AG09309 (cell line): ENCODE measurements at regions not wholly inside any gene's neighbourhood (a gene's known extent, or its start where the extent isn't known, plus 50 kb on each side); places are given as distances from the start of the nearest gene placed in this dataset.
"Not testable (repeated sequence)": the region's sequence is repeated elsewhere in the genome, so short reads cannot be mapped to it uniquely, and the experiment has no call there.

ENCODE experiments used
- DNase-seq: peaks from one replicate; pipeline ENCODE4 v3.0.0-alpha.2; 2010; ENCODE audit warnings: low read depth
- H3K4me3 ChIP-seq: 2 replicates; pipeline ENCODE4 v1.5.1; 2011; ENCODE audit warnings: mild to moderate bottlenecking, low read depth, low read length, moderate library complexity; ENCODE audit not compliant: control insufficient read depth
- CTCF ChIP-seq: IDR thresholded peaks from 2 replicates; pipeline ENCODE4 v1.5.1; 2011; ENCODE audit warnings: mild to moderate bottlenecking, low read depth, low read length, inconsistent platforms; ENCODE audit not compliant: insufficient read depth, control insufficient read depth; ENCODE audit errors: missing control alignments

DNA sequence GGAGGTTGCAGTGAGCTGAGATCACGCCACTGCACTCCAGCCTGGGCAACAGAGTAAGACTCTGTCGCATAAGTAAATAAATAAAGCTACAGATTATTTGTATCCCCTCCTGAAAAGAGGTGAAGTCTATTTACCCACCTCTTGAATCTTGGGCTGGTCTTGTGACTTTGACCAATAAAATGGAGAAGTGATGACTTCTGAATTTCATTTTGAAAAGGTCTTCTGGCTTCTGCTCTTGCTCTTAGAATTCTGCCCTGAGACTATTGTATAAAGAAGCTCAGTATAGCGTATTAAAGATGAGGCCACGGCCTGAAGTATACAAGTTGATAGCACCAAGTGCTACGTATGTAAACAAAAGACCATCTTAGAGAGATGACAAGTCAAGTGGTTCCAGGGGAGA lies 88.3 kb upstream of the AMN1 start:
- no peak for DNase-seq
- no peak for TF ChIP-seq CTCF

GRCh38 chr12:31815096-31815495 lies 86.3 kb upstream of the AMN1 start:
- no peak overlapping the region for H3K4me3 ChIP-seq
- no peak for DNase-seq
- TF ChIP-seq CTCF: no peak

More for the DNA sequence above, 88.3 kb upstream of the AMN1 start:
- no peak overlapping the region for H3K4me3 ChIP-seq

- TF ChIP-seq CTCF: peak; percentile 24
- H3K4me3 ChIP-seq: no peak overlapping the region
- no peak for DNase-seq
Measured at GRCh38 chr12:31813305-31813704, 84.5 kb upstream of the AMN1 start.

- no peak for TF ChIP-seq CTCF
- H3K4me3 ChIP-seq: no peak overlapping the region
- DNase-seq: no peak
Measured at GRCh38 chr12:31807773-31808097, 78.9 kb upstream of the AMN1 start.

DNA sequence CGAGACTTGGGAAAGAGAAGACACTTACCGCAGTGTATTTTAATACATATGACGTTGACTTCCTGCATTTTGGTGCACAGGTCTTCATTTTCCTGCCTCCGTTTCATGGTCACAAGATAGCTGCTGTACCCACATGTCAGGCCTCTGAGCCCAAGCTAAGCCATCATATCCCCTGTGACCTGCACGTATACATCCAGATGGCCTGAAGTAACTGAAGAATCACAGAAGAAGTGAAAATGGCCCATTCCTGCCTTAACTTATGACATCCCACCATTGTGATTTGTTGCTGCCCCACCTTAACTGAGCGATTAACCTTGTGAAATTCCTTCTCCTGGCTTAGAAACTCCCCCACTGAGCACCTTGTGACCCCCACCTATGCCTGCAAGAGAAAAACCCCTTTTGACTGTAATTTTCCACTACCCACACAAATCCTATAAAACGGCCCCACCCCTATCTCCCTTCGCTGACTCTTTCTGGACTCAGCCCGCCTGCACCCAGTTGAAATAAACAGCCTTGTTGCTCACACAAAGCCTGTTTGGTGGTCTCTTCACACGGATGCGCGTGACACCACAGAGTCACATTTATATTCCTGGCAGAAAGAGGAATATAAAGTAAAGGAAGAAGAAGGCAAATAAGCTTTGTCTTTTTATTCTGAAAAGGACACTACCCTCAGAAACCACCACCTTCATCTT lies 78.4 kb upstream of the AMN1 start:
- H3K4me3 ChIP-seq, DNase-seq: not testable (repeated sequence)

DNA sequence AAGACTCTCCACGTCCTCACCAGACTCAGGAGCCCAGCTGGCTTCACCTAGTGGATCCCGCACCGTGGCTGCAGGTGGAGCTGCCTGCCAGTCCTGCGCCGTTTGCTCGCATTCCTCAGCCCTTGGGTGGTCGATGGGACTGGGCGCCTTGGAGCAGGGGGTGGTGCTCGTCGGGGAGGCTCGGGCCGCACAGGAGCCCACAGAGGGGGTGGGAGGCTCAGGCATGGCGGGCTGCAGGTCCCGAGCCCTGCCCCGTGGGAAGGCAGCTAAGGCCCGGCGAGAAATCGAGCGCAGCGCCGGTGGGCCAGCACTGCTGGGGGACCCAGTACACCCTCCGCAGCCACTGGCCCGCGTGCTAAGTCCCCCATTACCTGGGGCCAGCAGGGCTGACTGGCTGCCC lies 76.9 kb upstream of the AMN1 start:
- not testable (repeated sequence) for H3K4me3 ChIP-seq, DNase-seq

GRCh38 chr12:31804707-31805106 lies 75.9 kb upstream of the AMN1 start:
- not testable (repeated sequence) for H3K4me3 ChIP-seq

DNA sequence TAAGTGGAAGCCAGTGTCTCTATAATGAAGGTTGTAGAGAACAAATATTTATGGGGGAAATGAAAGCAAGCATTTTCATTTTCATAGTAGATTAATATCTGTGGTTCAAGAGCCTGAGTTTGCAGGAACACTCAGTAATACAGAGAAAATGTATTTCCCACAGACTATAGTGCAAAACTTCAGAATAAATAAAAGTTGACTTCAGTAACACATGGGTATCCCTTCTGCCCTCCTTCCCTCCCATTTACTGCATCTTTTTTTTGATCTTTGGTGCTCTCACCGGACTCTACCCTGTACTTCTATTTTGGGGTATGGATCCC lies 75.3 kb upstream of the AMN1 start:
- no peak for TF ChIP-seq CTCF
- no peak overlapping the region for H3K4me3 ChIP-seq

More at GRCh38 chr12:31804707-31805106, 75.9 kb upstream of the AMN1 start:
- DNase-seq: not testable (repeated sequence)

More for the DNA sequence above, 75.3 kb upstream of the AMN1 start:
- no peak for DNase-seq
